ENCODE measurements at regions not wholly inside any gene's neighbourhood (a gene's known extent, or its start where the extent isn't known, plus 50 kb on each side); places are given as distances from the start of the nearest gene placed in this dataset.

GRCh38 chr6:8246403-8246802 is 144.1 kb upstream of the EEF1E1 start:
- TF ChIP-seq EP300 (IDR thresholded peaks at IDR 0.05) (no peak), CTCF (IDR thresholded peaks at IDR 0.05) (no peak), POLR2A (IDR thresholded peaks at IDR 0.05; ENCODE audit: low read depth) (no peak), POLR2AphosphoS5 (IDR thresholded peaks at IDR 0.05) (no peak)
- Histone ChIP-seq H3K4me3 (no peak overlapping the region), H3K27ac (replicated peaks in 1 of 4) (no peak overlapping the region), H3K4me1 (no peaks in the 10 kb centered on the region), H3K27me3 (peaks cover 0 to 23% (median 0%) of the 10 kb centered on the region in 4 donors), H3K36me3 (no peaks in the 10 kb centered on the region), H3K9me3 (peaks cover 0 to 7% (median 0%) of the 10 kb centered on the region in 4 donors)
- WGBS: 64% methylated on average over 2 of the region's 2 CpGs
- intact Hi-C loops (cut with DNase I): no loop called here
- no peak for DNase-seq (ENCODE audit: extremely low spot score)

- Histone ChIP-seq H3K36me3 (no peaks in the 10 kb centered on the region), H3K27me3 (peaks cover 0 to 23% (median 0%) of the 10 kb centered on the region in 4 donors), H3K4me3 (no peak overlapping the region), H3K27ac (replicated peaks in 1 of 4) (no peak overlapping the region), H3K4me1 (no peaks in the 10 kb centered on the region), H3K9me3 (peaks cover 0 to 5% (median 0%) of the 10 kb centered on the region in 4 donors)
- WGBS: 23% methylated on average over 6 of the region's 6 CpGs
- no peak for DNase-seq (ENCODE audit: extremely low spot score)
- TF ChIP-seq EP300 (IDR thresholded peaks at IDR 0.05): no peak
- no peak for TF ChIP-seq POLR2AphosphoS5 (IDR thresholded peaks at IDR 0.05)
- TF ChIP-seq CTCF (IDR thresholded peaks at IDR 0.05): no peak
- TF ChIP-seq POLR2A (IDR thresholded peaks at IDR 0.05; ENCODE audit: low read depth): no peak
- intact Hi-C loops (cut with DNase I): no loop called here
Observed at GRCh38 chr6:8245726-8246125, 143.4 kb upstream of the EEF1E1 start.

- TF ChIP-seq CTCF (IDR thresholded peaks at IDR 0.05) (no peak), POLR2AphosphoS5 (IDR thresholded peaks at IDR 0.05) (no peak)
- H3K36me3 ChIP-seq: no peaks in the 10 kb centered on the region
- no peaks in the 10 kb centered on the region for H3K9me3 ChIP-seq
- intact Hi-C loops (cut with DNase I): no loop called here
- DNase-seq (ENCODE audit: extremely low spot score): no peak
- no peak overlapping the region for H3K4me3 ChIP-seq
- H3K4me1 ChIP-seq: no peaks in the 10 kb centered on the region
- H3K27me3 ChIP-seq: peaks cover 0 to 23% (median 0%) of the 10 kb centered on the region in 4 donors
- H3K27ac ChIP-seq (replicated peaks in 1 of 4): no peak overlapping the region
- WGBS: 40% methylated on average over 3 of the region's 3 CpGs
Observed at GRCh38 chr6:8243475-8243874, 141.1 kb upstream of the EEF1E1 start.

GRCh38 chr6:8242885-8243284 is 140.5 kb upstream of the EEF1E1 start:
- WGBS: 83% methylated on average over 3 of the region's 3 CpGs

More at GRCh38 chr6:8242885-8243284, 140.5 kb upstream of the EEF1E1 start:
- no peaks in the 10 kb centered on the region for H3K4me1 ChIP-seq
- intact Hi-C loops (cut with DNase I): no loop called here
- no peak overlapping the region for H3K27ac ChIP-seq (replicated peaks in 1 of 4)
- no peak overlapping the region for H3K4me3 ChIP-seq
- no peaks in the 10 kb centered on the region for H3K9me3 ChIP-seq
- H3K27me3 ChIP-seq: peaks cover 0 to 23% (median 0%) of the 10 kb centered on the region in 4 donors
- DNase-seq (ENCODE audit: extremely low spot score): no peak
- TF ChIP-seq POLR2AphosphoS5 (IDR thresholded peaks at IDR 0.05): no peak
- no peak for TF ChIP-seq CTCF (IDR thresholded peaks at IDR 0.05)
- no peak for TF ChIP-seq POLR2A (IDR thresholded peaks at IDR 0.05; ENCODE audit: low read depth)
- no peak for TF ChIP-seq EP300 (IDR thresholded peaks at IDR 0.05)
- no peaks in the 10 kb centered on the region for H3K36me3 ChIP-seq
